GM12891 (cell line): ENCODE measurements at regions not wholly inside any gene's neighbourhood (a gene's known extent, or its start where the extent isn't known, plus 50 kb on each side); places are given as distances from the start of the nearest gene placed in this dataset.

Source experiments
- POLR2A ChIP-seq: IDR thresholded peaks from 2 replicates; pipeline ENCODE4 v1.6.1; 2011; ENCODE audit warnings: low read depth, low read length, control low read depth
- POLR2AphosphoS5 ChIP-seq: IDR thresholded peaks from 2 replicates; pipeline ENCODE4 v1.6.1; 2011; ENCODE audit warnings: low read depth, low read length, control low read depth
- POU2F2 ChIP-seq: IDR thresholded peaks from 2 replicates; pipeline ENCODE4 v1.6.1; 2011; ENCODE audit warnings: low read depth, mild to moderate bottlenecking, control low read depth, low read length, moderate library complexity
- TAF1 ChIP-seq: IDR thresholded peaks from 2 replicates; pipeline ENCODE4 v1.6.1; 2011; ENCODE audit warnings: low read depth, low read length, control low read depth

DNA sequence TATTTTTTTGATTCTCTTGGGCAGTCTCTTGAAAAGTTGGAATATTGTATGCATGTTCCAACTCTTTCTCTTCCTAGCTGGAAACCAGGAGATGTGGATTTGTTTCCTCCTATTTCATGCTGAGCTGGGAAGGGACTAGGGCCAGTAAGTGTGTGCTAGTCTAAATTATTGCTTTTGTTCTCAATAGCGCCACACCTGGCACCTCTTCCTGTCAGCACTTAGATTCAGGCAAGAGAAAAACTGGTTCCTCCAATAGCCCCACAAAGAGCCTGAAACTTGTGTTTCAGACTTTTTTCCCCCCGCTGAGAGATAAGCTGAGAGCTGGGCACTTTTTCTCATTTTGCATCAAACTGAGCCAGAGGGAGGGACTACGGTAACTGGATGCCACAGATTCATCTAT lies 353.4 kb downstream of the OLFM4 start:
- TF ChIP-seq TAF1 (no peak), POU2F2 (no peak), POLR2A (no peak), POLR2AphosphoS5 (no peak)
